Panc1 (cell line): ENCODE measurements at regions not wholly inside any gene's neighbourhood (a gene's known extent, or its start where the extent isn't known, plus 50 kb on each side); places are given as distances from the start of the nearest gene placed in this dataset.

Experiments
- POLR2AphosphoS5 ChIP-seq: IDR thresholded peaks from 2 replicates; pipeline ENCODE4 v1.6.1; 2012; ENCODE audit warnings: mild to moderate bottlenecking, low read depth, low read length, moderate library complexity
- SIN3A ChIP-seq: IDR thresholded peaks from 2 replicates; pipeline ENCODE4 v1.6.1; 2012; ENCODE audit warnings: low read depth, mild to moderate bottlenecking, low read length, moderate library complexity, borderline replicate concordance; ENCODE audit not compliant: insufficient read depth
- TCF7L2 ChIP-seq: IDR thresholded peaks from 2 replicates; pipeline ENCODE4 v1.6.1; 2011; ENCODE audit warnings: mild to moderate bottlenecking, low read depth, low read length, inconsistent platforms
- TF ChIP-seq, protein P1 (sequence below): fragments of 450-650 bp; IDR thresholded peaks from 2 replicates; pipeline ENCODE4 v1.5.1; 2017; ENCODE audit warnings: mild to moderate bottlenecking

DNA sequence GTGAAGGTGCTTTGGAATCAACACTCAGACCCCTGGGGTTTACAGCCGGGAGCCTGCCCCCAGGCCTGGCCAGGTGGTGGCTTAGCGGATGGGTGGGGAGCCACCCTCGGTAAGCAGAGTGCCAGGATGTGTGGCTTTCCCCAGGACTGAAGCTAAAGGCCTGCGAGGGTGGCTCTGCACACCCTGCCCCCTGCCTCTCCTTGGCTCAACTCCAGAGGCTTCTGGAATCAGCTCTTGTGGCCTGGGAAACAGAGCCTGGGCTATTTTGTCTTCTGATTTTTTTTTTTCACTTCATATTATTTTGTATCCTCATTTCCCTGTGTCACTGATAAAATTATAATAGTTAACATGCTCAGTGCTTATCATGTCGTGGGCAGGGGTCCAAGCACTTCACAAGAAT, 79.8 kb downstream of the RHOB start:
- TF ChIP-seq, protein P1, sequence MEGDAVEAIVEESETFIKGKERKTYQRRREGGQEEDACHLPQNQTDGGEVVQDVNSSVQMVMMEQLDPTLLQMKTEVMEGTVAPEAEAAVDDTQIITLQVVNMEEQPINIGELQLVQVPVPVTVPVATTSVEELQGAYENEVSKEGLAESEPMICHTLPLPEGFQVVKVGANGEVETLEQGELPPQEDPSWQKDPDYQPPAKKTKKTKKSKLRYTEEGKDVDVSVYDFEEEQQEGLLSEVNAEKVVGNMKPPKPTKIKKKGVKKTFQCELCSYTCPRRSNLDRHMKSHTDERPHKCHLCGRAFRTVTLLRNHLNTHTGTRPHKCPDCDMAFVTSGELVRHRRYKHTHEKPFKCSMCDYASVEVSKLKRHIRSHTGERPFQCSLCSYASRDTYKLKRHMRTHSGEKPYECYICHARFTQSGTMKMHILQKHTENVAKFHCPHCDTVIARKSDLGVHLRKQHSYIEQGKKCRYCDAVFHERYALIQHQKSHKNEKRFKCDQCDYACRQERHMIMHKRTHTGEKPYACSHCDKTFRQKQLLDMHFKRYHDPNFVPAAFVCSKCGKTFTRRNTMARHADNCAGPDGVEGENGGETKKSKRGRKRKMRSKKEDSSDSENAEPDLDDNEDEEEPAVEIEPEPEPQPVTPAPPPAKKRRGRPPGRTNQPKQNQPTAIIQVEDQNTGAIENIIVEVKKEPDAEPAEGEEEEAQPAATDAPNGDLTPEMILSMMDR = no peak
- TF ChIP-seq POLR2AphosphoS5 (no peak), SIN3A (no peak), TCF7L2 (no peak)
